Upper lobe of left lung (tissue), 6 donors: ENCODE measurements at regions not wholly inside any gene's neighbourhood (a gene's known extent, or its start where the extent isn't known, plus 50 kb on each side); places are given as distances from the start of the nearest gene placed in this dataset.

Experiments
- ATAC-seq, 2 donors: fragments of 200-7000 bp; cut with Tn5 transposase; one replicate each; pipeline ENCODE4 v1.9.1; 2022; ENCODE audit warnings: mild to moderate bottlenecking in 2 of 2, moderate library complexity in 2 of 2; ENCODE audit not compliant: low FRiP score in 2 of 2
- DNase-seq, 2 donors: peaks; one replicate each; pipeline ENCODE4 v3.0.0-alpha.2; 2019 to 2020
- H3K27ac ChIP-seq, 4 donors: fragments of 200-600 bp; sonication (generic); one replicate each; pipeline ENCODE4 v1.5.1; 2016 to 2019
- H3K27me3 ChIP-seq, 4 donors: fragments of 200-600 bp; sonication (generic); one replicate each; pipeline ENCODE4 v1.5.1; 2017 to 2019
- H3K36me3 ChIP-seq, 4 donors: fragments of 200-600 bp; sonication (generic); one replicate each; pipeline ENCODE4 v1.5.1; 2016 to 2019
- H3K4me1 ChIP-seq, 4 donors: fragments of 200-600 bp; sonication (generic); one replicate each; pipeline ENCODE4 v1.5.1; 2018 to 2019
- H3K4me3 ChIP-seq, 4 donors: fragments of 200-600 bp; sonication (generic); one replicate each; pipeline ENCODE4 v1.5.1; 2017 to 2019; ENCODE audit warnings: mild to moderate bottlenecking in 2 of 4, moderate library complexity in 1 of 4
- H3K9me3 ChIP-seq, 4 donors: fragments of 200-600 bp; sonication (generic); one replicate each; pipeline ENCODE4 v1.5.1; 2018 to 2019
- EP300 ChIP-seq, 4 donors: sonication (generic); formaldehyde crosslinking; IDR thresholded peaks; one replicate each; pipeline ENCODE4 v1.5.1; 2017; ENCODE audit warnings: antibody characterized with exemption in 4 of 4, control low read depth in 2 of 4
- POLR2A ChIP-seq, 4 donors: fragments of 450-650 bp; IDR thresholded peaks; one replicate each; pipeline ENCODE4 v1.5.1; 2016 to 2017; ENCODE audit warnings: antibody characterized with exemption in 4 of 4, mild to moderate bottlenecking in 2 of 4
- POLR2AphosphoS5 ChIP-seq, 2 donors: sonication (generic); formaldehyde crosslinking; IDR thresholded peaks; one replicate each; pipeline ENCODE4 v1.5.1; 2017; ENCODE audit warnings: antibody characterized with exemption in 2 of 2
- WGBS, 2 donors: methylation state at CpG; one replicate each; pipeline ENCODE4 v1.1.5; 2017 to 2018; 5-methylcytosine and 5-hydroxymethylcytosine counted together
- TF ChIP-seq, protein P1 (sequence below), 6 experiments: fragments of 450-650 bp in 4 of 6; fragments of 200-600 bp in 2 of 6; sonication (generic) in 2 of 6; IDR thresholded peaks; one replicate each; pipeline ENCODE4 v1.5.1; 2016 to 2019; ENCODE audit warnings: antibody characterized with exemption in 6 of 6
- donor health status: DM: no; HTN: no; CAD: no; lungs with moderate emphysema.
- donor health status: DM: no; HTN: yes; CAD: no; lungs with severe emphysema.

DNA sequence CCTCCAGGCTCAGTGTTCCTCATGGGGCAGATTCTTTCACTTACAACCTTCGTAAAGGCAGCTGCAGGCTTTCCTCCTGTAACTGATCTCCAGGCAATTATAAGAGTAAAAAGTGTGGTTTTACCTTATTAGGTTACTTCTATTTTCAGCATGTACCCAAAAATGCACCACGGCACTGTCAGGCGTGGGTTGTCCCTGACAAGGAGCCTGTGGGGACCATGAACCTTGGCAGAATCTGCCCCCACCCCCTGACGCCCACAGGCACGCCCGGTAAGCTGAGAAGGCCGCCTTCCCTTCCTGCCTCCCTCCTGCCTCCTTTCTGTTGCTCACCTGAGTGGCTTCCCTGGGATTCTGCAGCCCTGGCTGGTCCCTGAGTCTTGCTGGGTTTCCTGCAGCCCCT lies 1383.3 kb downstream of the TBC1D22A start:
- Histone ChIP-seq H3K4me1 (no peaks in the 10 kb centered on the region), H3K36me3 (no peaks in the 10 kb centered on the region), H3K27ac (no peak overlapping the region), H3K9me3 (no peaks in the 10 kb centered on the region), H3K4me3 (no peak overlapping the region), H3K27me3 (no peaks in the 10 kb centered on the region)
- no peak for ATAC-seq
- TF ChIP-seq, protein P1, sequence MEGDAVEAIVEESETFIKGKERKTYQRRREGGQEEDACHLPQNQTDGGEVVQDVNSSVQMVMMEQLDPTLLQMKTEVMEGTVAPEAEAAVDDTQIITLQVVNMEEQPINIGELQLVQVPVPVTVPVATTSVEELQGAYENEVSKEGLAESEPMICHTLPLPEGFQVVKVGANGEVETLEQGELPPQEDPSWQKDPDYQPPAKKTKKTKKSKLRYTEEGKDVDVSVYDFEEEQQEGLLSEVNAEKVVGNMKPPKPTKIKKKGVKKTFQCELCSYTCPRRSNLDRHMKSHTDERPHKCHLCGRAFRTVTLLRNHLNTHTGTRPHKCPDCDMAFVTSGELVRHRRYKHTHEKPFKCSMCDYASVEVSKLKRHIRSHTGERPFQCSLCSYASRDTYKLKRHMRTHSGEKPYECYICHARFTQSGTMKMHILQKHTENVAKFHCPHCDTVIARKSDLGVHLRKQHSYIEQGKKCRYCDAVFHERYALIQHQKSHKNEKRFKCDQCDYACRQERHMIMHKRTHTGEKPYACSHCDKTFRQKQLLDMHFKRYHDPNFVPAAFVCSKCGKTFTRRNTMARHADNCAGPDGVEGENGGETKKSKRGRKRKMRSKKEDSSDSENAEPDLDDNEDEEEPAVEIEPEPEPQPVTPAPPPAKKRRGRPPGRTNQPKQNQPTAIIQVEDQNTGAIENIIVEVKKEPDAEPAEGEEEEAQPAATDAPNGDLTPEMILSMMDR (IDR thresholded peaks at IDR 0.05) = no peak
- TF ChIP-seq EP300 (IDR thresholded peaks at IDR 0.05) = no peak
- TF ChIP-seq POLR2AphosphoS5 (IDR thresholded peaks at IDR 0.05) = no peak
- no peak for TF ChIP-seq POLR2A (IDR thresholded peaks at IDR 0.05)
- DNase-seq = peak in 1 of 2 donors; percentile 47
- WGBS, 2 donors = 54 to 65% methylated on average over 7 of the region's 7 CpGs

DNA sequence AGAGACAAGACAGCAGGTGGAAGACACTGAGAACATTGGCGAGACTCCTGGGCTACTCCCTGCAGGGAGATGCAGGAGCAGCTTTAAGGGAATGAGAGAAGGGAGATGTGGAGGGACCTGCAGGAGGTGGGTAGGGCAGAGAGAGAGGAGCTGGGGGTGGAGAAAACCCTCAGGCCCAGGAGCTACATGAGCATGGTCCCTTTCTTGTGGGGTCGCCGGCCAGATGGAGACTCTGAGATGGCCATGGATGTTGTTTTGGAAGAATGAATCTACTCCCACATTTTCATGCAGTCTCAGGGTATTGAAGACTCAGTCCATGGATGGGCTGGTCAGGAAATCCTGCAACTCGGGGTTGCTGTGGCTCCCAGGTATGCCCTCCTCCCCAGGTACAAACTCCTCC lies 1381.9 kb downstream of the TBC1D22A start:
- no peak for DNase-seq
- Histone ChIP-seq H3K27me3 (no peaks in the 10 kb centered on the region), H3K4me1 (no peaks in the 10 kb centered on the region), H3K27ac (no peak overlapping the region), H3K36me3 (no peaks in the 10 kb centered on the region), H3K9me3 (no peaks in the 10 kb centered on the region), H3K4me3 (no peak overlapping the region)
- ATAC-seq = no peak
- 90 to 91% methylated on average over 4 of the region's 4 CpGs for WGBS, 2 donors
- no peak for TF ChIP-seq EP300 (IDR thresholded peaks at IDR 0.05)
- TF ChIP-seq, protein P1 (IDR thresholded peaks at IDR 0.05) = no peak
- TF ChIP-seq POLR2A (IDR thresholded peaks at IDR 0.05) = no peak

DNA sequence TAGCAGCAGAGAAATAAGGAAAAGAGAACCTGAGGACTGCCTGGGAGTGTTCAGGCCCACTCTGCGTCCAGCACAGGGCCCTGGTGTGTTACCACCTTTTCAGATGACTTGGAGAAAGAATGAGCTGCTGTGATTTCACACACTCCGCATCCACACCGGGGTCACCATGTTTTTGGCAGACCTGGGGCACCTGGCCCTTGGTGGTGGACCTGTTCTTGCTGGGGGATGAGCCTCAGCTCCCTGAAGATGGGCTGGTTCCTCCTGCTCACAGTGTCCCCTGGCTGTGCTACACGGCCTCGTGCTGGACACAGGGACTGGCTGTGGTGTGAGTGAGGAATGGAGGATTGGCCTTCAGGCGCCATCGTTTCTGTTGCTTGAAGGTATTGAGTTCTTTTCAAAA lies 1381.4 kb downstream of the TBC1D22A start:
- Histone ChIP-seq H3K27ac (no peak overlapping the region), H3K4me3 (no peak overlapping the region), H3K4me1 (no peaks in the 10 kb centered on the region), H3K36me3 (no peaks in the 10 kb centered on the region), H3K27me3 (no peaks in the 10 kb centered on the region), H3K9me3 (no peaks in the 10 kb centered on the region)
- TF ChIP-seq POLR2AphosphoS5 (IDR thresholded peaks at IDR 0.05) = no peak
- no peak for TF ChIP-seq EP300 (IDR thresholded peaks at IDR 0.05)
- TF ChIP-seq, protein P1 (IDR thresholded peaks at IDR 0.05) = no peak
- TF ChIP-seq POLR2A (IDR thresholded peaks at IDR 0.05) = no peak
- 82 to 88% methylated on average over 4 to 7 of the region's 7 CpGs for WGBS, 2 donors
- DNase-seq = no peak
- no peak for ATAC-seq

DNA sequence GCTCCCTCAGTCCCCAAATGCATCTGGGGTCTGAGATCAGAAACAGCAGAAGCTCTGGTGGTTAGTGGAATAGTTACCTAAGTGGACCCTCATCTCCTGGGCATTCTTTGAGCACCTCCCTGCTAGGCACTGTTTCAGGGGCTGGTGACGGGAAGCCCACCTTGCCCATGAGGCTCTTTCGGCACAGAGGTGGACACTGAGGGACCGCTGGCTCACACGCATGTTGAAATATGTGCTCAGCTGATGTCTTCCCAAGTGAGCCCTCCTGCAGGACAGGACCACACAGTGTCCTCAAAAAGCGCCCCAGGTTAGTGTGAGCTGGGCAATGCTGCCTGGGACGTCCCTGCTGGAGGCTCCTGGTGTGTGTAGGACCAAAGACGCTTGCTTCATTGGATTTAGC lies 1379.9 kb downstream of the TBC1D22A start:
- no peaks in the 10 kb centered on the region for H3K27me3 ChIP-seq
- no peak for TF ChIP-seq POLR2AphosphoS5 (IDR thresholded peaks at IDR 0.05)
- TF ChIP-seq POLR2A (IDR thresholded peaks at IDR 0.05) = no peak
- TF ChIP-seq, protein P1 (IDR thresholded peaks at IDR 0.05) = no peak
- TF ChIP-seq EP300 (IDR thresholded peaks at IDR 0.05) = no peak
- H3K9me3 ChIP-seq = no peaks in the 10 kb centered on the region
- WGBS, 2 donors = 90 to 93% methylated on average over 3 to 7 of the region's 7 CpGs
- no peak for ATAC-seq
- no peaks in the 10 kb centered on the region for H3K4me1 ChIP-seq
- H3K36me3 ChIP-seq = no peaks in the 10 kb centered on the region
- H3K4me3 ChIP-seq = no peak overlapping the region
- H3K27ac ChIP-seq = no peak overlapping the region
- DNase-seq = no peak

DNA sequence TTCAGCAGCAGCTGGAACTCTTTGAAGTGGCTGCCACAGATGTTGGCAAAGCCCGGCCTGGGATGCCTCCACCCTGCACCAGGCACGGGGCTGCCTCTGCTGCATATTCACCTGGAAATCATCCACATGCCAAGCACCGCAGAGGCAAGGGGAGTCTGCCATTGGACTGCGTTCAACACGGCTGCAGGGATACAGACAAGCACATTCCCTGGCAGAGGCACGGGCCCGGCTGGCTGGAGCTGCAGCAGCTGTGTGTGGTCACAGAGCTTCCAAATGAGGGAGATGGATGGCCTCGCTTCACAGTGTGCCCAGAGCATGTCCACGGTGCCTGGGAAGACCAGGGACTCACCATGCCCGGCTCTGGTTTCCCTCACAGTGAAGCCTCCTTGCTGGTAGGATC lies 1378.9 kb downstream of the TBC1D22A start:
- no peaks in the 10 kb centered on the region for H3K27me3 ChIP-seq
- no peak overlapping the region for H3K4me3 ChIP-seq
- WGBS, 2 donors = 51 to 72% methylated on average over 5 to 6 of the region's 10 CpGs
- TF ChIP-seq, protein P1 (IDR thresholded peaks at IDR 0.05) = no peak
- TF ChIP-seq EP300 (IDR thresholded peaks at IDR 0.05) = no peak
- no peak for TF ChIP-seq POLR2AphosphoS5 (IDR thresholded peaks at IDR 0.05)
- no peak for TF ChIP-seq POLR2A (IDR thresholded peaks at IDR 0.05)
- no peaks in the 10 kb centered on the region for H3K36me3 ChIP-seq
- ATAC-seq (no peak), DNase-seq (peak in 1 of 2 donors; percentile 59)
- no peak overlapping the region for H3K27ac ChIP-seq
- H3K9me3 ChIP-seq = no peaks in the 10 kb centered on the region
- H3K4me1 ChIP-seq = no peaks in the 10 kb centered on the region
